HuH-7 (cell line): ENCODE measurements at regions not wholly inside any gene's neighbourhood (a gene's known extent, or its start where the extent isn't known, plus 50 kb on each side); places are given as distances from the start of the nearest gene placed in this dataset.

ENCODE experiments used
- DNase-seq: peaks from one replicate; pipeline ENCODE4 v3.0.0; 2011; ENCODE audit warnings: low spot score

DNA sequence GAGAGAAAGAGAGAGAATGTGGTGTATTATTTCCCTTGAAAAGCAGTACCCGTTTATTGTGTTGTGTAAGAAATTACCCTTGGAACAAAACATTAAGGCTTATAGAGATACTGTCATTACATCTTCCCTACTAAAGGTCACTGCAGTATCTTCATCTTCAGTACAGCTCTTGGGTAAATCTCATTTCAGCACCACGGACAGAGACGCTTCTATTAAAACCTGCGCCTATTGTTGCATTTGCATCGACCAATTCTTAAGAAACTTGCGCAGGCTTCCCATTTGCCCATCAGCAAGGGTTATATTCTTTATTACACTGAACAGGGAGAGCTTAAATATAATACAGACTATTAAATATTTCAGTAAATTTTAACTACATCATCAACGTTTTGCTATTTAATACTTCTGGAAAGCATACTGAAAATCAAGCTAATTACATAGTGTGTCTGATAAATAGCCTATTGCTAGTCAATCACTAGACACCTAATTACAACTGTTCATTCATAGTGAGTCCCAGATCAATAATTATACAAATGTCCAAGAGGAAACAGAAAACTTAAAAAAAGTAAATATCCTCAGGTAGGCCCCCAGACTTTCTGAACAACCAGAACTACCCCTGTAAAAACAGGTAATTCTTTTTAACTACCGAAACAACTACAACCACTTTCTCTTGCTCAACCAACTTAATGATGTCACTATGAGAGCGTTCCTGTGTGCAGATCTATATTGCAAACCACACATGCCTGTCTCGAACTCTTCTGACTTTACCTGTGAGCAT lies 350.6 kb downstream of the LIG4 start:
- DNase-seq: no peak

DNA sequence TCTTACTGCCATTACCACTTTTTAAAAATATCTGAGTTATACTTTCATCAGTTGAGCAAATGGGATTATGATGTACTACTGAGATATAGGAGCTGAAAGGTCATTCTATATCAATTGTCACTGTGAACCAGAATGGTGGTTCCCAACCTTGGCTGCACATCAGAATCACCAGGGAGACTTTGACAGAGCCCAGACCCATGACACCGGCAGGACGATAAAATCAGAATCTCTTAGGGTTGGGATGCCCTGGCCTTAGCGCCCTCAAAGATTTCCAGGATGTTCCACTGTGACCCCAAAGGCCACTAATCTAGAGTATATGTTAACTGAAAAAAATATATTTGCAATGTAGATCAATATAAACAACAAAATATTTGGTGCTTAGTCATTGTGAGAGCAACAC lies 355.1 kb downstream of the LIG4 start:
- no peak for DNase-seq

GRCh38 chr13:107854880-107855279 lies 360.5 kb downstream of the LIG4 start:
- no peak for DNase-seq

GRCh38 chr13:107852072-107852471 lies 363.3 kb downstream of the LIG4 start:
- no peak for DNase-seq

GRCh38 chr13:107851670-107852069 lies 363.7 kb downstream of the LIG4 start:
- DNase-seq: no peak

GRCh38 chr13:107847406-107847805 lies 367.9 kb downstream of the LIG4 start:
- DNase-seq: no peak

GRCh38 chr13:107846642-107847041 lies 368.7 kb downstream of the LIG4 start:
- DNase-seq: no peak

DNA sequence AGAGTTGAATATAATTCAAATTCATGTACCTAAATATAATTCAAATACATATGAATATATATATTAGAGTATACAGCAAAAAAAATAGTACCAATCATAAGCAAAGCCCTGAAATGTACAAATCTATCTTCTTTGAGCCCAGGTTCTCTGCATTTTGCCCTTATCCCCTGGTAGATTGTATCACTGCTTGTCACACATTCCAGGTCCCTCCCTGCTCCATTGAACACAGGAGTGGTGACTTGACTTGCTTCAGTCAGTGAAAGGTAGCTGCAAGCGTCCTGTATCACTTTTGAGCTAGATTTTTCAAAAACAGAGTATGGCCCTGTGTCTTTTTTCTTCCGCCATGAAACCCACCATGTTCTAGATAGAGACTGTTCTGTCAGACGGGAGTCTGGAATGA lies 369.4 kb downstream of the LIG4 start:
- DNase-seq: no peak

GRCh38 chr13:107843681-107844080 lies 371.7 kb downstream of the LIG4 start:
- no peak for DNase-seq

DNA sequence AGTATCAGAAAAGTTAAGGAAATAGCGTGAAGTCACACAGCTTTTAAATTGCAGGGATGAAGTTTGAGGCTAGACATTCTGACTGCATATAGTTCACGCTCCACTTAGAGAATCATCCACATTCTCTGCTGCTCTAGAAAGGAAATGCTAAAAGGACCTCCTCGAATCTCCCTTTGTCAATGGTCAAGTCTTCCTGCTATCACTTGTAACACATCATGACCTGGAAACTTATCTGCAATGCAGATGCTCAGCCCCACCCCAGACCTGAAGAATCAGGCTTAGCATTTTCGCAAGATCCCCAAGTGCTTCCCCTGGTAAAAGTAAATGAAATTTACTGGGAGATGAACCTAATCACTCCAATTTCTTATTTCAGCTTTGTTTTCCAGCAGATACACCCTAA lies 372.1 kb downstream of the LIG4 start:
- DNase-seq: no peak

DNA sequence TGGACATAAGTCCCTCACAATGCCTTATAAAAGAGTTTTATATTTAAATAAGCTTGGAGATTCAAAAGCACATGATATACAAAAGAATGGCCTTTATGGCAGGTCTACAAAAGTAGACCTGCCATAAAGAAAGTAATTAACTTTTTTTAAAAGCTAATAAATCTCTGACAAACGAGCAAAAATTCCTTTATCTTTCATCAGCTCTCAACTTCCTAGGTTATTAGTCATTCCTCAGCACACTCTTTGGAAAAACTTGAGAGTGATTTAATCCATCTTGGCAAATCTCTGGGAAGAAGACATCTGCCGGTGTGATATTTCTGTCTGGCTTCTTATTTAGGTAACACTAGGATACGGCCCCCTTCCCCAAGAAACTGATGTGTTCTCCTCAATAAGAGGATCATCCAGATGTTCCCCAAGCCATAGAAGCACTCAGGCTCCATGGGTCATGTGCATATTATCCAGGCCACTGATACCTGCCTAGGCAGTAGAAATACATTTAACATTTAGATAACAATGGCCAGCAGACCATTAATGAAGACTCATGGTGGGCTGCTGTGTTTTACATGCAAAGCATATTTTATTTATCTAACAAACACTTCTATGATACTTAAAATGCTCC lies 372.7 kb downstream of the LIG4 start:
- no peak for DNase-seq

GRCh38 chr13:107838588-107839161 lies 376.7 kb downstream of the LIG4 start:
- no peak for DNase-seq

GRCh38 chr13:107836685-107837084 lies 378.7 kb downstream of the LIG4 start:
- no peak for DNase-seq

- DNase-seq: no peak
Measured at GRCh38 chr13:107835339-107836018, 379.9 kb downstream of the LIG4 start.

GRCh38 chr13:107834717-107835116 lies 380.6 kb downstream of the LIG4 start:
- DNase-seq: no peak

- no peak for DNase-seq
Measured at GRCh38 chr13:107834281-107834680, 381.1 kb downstream of the LIG4 start.

DNA sequence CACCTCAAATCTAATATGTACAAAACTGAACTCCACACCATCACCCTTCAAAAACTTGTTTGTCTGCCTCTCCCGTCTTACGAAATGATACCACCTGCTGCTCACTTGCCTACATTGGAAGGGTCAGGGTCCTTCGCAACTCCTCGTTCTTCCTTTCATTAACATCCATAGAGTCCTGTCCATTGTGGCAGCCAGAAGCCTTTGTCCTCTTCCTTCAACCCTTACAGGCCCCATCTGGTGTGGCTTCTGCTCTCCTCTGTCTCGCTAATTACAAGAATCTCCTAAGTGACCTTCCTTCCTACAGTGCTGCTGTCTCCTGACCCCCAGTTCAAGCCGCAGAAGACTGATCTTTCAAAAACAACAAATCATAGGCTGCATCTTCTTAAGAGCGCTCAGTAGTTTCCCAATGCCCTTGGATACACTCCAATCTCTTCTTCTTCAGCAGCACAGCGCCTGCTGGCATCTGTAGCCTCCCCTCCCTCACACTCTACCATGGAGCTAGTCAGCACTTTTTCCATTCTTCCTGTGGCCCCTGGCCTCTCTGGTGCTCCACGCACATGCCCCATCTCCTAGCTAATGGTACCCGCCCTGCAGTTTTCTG lies 382.7 kb downstream of the LIG4 start:
- no peak for DNase-seq

- DNase-seq: no peak
Measured at GRCh38 chr13:107830804-107831203, 384.5 kb downstream of the LIG4 start.

GRCh38 chr13:107827840-107828549 lies 387.3 kb downstream of the LIG4 start:
- DNase-seq: no peak

DNA sequence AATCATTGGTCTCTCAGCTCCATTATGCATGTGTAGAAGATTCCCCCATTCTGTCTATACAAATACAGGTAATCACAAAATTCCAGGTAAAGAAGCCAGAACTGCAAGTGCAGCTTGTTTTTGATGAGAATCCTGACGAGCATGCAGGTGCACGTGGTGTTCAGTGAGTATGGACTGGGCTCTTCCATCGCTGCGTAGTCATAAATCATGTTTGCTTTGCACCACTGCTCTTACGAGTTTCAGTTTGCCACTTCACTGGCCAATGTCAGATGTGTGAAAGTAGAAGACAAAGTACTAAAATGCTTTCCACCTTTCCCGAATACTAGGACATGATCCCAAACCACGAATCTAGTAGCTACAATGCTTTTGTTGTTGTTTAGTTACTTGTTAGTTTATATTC lies 390.7 kb downstream of the LIG4 start:
- no peak for DNase-seq

- no peak for DNase-seq
Measured at GRCh38 chr13:107822006-107822405, 393.3 kb downstream of the LIG4 start.

DNA sequence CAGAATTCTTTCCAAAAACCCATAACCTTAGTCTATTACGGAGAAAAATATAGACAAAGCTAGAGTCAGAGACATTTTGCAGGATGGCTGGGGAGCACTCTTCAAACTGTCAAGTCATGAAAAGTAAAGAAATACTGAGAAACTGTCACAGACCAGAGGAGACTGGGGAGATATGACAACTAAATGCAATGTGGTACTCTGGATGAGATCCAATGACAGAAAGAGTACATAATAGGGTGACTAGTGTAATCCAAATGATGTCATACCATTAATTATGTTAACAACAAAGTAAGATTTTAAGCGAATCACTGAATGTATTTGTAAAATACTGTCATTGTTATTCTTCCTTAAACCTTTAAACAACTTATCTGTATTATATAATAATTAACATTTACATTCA lies 393.8 kb downstream of the LIG4 start:
- DNase-seq: no peak
